ENCODE measurements at regions not wholly inside any gene's neighbourhood (a gene's known extent, or its start where the extent isn't known, plus 50 kb on each side); places are given as distances from the start of the nearest gene placed in this dataset.
"Not testable (repeated sequence)": the region's sequence is repeated elsewhere in the genome, so short reads cannot be mapped to it uniquely, and the experiment has no call there.

- DNase-seq (ENCODE audit: low read depth) = peak; percentile 3
These were observed 487.7 kb downstream of the TTLL7 start for GRCh38 chr1:83511146-83511726.

DNA sequence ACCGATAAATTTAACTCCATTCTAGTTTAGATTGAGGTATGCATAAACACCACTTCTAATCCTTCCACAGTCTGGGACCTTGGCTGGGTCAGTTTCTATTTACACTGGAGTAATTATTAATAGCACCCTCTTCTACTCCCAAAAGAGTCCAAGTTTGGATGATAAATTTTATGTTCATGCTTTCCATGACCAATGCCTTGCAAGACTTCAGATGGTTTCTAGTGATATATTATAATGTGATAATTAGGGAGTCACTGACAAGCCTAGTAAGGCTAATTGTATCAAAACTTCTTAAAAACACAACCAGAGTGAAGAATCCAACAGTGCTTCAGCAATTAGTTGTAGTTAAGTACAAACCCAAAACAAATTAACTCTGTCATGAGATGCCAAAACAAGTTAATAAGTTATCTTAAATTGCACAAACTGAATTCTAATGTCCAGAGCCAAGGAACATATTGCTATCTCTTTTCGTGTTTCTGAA lies 489.6 kb downstream of the TTLL7 start:
- no peak for DNase-seq (ENCODE audit: low read depth)

- peak; percentile 66 for DNase-seq (ENCODE audit: low read depth)
These were observed 490.3 kb downstream of the TTLL7 start for GRCh38 chr1:83508485-83509151.

- no peak for DNase-seq (ENCODE audit: low read depth)
These were observed 493.8 kb downstream of the TTLL7 start for GRCh38 chr1:83505148-83505547.

DNA sequence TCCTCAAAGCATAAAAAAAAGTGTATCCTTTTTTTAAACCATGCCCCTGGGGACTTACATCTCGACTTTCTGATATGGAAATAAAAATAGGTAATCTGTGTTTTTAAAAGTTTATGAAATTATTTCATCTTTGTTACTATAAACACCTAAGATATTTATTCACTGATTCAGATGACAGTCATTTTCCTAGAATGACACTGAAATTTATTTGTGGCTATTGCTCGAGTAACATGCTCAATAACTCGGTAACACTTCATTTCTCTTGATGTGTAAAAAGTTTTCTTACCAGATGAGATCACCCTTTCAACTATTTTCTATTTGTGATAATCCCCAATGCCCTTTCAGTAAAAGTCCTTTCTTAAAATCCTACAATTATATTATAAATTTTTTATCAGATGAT lies 495.8 kb downstream of the TTLL7 start:
- no peak for DNase-seq (ENCODE audit: low read depth)

DNA sequence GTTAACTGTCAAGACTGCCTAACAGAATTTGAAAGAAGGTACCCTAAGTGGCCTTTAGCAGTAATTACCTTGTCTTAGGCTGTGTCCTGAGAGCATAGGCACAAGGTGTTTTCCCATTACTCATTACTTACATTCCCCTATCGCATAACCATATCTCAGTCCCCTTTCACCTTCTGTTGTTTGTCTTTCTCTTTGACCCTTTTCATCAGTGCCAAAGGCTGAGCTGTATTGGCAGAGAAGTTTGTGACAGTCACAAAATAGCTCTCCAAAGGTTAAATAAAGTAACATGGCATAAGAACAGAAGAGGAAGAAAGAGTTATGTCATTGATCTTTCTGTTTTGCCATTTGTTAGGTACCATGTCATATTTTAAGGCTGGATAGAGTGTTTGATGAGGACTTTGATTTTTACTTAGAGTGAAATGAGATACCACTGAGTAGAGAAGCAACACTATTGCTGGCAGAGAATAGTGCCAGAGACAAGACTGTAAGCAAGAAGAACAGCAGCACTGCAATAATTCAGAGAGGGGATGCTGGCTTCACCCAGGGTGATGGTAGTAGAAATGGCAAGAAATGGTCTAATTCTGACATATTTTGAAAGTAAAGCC lies 497.8 kb downstream of the TTLL7 start:
- no peak for DNase-seq (ENCODE audit: low read depth)

GRCh38 chr1:83500531-83500930 lies 498.4 kb downstream of the TTLL7 start:
- DNase-seq (ENCODE audit: low read depth) = no peak

- DNase-seq (ENCODE audit: low read depth) = no peak
These were observed 498.9 kb downstream of the TTLL7 start for GRCh38 chr1:83499998-83500397.

DNA sequence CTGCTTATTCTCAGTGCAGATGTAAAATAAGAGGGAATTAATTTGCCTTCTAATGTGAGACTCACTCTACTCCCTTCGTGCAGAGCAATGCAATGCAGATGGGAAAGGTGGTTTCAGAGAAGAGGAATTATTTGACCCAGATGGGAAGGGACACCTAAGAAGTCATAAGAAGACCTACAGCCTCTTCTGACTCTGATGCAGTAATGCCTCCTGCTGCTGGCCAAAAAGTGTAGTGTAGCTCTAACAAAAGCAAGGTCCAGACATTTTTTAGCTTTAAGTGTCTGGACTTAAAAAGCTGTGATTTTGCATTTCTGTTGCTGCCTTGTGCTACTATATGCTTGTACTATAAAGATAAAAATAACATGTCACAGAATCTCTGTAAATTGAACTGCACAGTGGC lies 501.4 kb downstream of the TTLL7 start:
- DNase-seq (ENCODE audit: low read depth) = no peak

- DNase-seq (ENCODE audit: low read depth) = no peak
These were observed 503.4 kb downstream of the TTLL7 start for GRCh38 chr1:83495560-83495959.

DNA sequence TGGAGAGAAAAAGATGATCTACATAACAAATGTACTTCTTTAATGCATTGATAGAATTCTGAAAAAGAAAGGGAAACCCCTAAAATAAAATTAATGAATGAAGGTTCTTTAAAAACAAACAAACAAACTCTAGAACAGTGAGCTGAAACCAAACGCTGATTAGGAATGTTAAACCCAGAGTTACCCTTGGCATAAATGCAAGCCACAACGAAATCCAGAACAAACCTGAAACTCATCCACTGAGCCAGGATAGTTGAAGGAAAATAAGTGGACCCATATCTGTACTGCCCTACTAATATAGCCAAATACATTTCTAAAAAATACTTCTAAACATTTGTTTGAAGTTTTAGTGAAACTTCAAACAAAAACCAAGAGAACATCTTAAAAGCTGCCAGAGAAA lies 505.3 kb downstream of the TTLL7 start:
- no peak for DNase-seq (ENCODE audit: low read depth)

DNA sequence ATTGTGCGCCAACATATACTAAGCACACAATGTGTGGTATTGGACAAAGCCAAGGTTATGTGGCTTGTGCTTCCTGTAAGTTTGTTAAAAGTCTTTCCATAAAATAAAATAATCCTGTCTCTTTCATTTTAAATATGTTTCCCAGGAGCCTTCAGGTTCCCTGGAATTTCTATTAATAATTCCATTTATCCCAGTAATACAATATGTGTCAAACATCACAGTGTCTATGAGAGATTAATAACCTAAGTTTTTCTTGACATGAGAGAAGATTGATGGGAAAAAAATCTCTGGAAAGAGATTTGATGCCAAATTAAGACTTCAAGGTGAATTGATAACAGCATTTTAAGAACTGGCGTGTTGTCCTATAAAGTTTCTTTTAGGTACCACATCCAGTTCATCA lies 507.0 kb downstream of the TTLL7 start:
- no peak for DNase-seq (ENCODE audit: low read depth)

DNA sequence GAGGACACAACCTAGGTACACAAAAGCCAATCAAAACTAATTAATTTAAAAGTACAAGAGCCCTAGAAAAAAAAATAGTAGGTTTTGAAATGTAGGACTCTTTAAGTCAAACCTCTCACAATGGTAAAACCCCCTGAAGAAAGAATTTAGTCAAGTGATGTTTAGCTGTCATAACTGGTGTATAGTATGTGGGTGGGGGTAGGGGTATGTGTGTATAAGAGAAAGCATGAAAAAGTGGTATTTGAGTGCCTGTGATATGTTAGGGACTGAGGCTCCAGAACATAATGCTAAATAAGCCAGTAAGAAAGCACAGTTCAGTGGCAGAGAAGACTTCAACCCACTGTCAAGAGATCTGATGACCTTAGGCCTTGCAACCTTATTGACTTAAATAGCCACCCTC lies 507.9 kb downstream of the TTLL7 start:
- DNase-seq (ENCODE audit: low read depth) = no peak

GRCh38 chr1:83488105-83488504 lies 510.8 kb downstream of the TTLL7 start:
- DNase-seq (ENCODE audit: low read depth) = not testable (repeated sequence)

GRCh38 chr1:83487460-83487859 lies 511.5 kb downstream of the TTLL7 start:
- DNase-seq (ENCODE audit: low read depth) = not testable (repeated sequence)

DNA sequence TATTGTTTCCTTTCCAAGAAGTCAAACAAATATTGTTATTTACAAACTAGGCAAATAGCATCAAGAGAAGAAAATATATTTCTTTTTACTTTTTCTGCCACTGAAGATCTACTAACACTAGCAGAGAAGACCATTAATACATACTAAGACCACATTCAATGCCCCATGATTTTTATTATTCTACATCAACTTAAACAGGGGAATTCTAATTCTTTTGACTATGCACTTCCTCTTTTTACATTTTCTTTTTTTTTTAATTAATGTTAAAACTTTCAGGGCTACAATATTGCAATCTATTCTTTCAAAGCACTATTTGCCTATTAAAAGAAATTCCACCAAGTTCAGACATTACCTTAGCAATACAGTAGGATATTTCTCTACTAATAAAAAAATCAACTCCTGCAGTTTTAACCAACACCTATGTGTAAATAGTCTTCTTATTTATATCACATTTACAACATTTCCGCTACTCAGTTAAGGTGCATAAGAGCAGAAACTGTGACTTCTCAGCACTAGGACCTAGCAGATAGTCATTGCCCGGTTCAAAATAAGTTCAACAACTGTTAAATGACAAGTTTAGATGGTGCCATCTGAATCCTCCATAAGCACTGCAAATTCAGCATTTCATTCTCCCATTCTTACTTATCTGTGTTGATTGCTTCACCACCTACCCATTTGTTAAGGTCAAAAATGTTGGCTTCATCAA lies 513.5 kb downstream of the TTLL7 start:
- DNase-seq (ENCODE audit: low read depth) = not testable (repeated sequence)

GRCh38 chr1:83481284-83481683 lies 517.6 kb downstream of the TTLL7 start:
- not testable (repeated sequence) for DNase-seq (ENCODE audit: low read depth)

- DNase-seq (ENCODE audit: low read depth) = not testable (repeated sequence)
These were observed 519.2 kb downstream of the TTLL7 start for GRCh38 chr1:83479591-83480239.

DNA sequence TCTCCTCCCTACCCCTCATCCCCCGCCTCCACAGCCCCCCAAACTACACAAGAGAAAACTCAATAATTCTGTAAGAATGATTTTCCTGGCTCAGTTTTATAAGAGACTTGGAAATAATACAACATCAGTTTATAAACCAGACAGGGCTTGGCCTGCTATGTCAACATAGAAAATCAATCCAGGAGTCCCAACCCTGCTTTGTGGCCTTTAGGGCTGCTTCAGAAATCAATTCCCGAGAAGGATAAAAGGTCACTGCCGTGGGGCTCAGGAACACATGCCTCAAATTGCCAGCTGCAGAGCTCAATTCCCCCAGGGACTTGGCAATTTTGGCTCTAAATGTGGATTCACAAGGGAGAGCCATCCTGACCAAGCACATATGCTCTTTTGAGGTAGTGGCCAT lies 520.8 kb downstream of the TTLL7 start:
- not testable (repeated sequence) for DNase-seq (ENCODE audit: low read depth)

DNA sequence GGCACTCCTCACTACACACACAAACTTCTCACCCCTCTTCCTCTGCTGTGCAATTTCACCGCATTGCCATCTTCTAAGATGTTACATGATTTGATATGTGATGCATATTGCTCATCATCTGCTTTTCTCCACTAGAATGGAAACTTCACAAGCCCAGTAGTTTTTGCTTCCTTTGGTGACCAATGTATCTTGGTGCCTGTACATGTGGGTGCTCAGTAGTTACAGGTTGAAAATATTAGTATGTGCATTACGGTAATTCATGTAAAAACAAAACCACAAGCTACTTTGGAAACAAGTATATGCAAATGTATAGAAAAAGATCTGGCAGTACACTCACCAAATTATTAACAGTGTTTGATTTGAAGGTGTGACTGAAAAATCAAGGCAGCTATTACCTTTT lies 522.4 kb downstream of the TTLL7 start:
- not testable (repeated sequence) for DNase-seq (ENCODE audit: low read depth)

- not testable (repeated sequence) for DNase-seq (ENCODE audit: low read depth)
These were observed 524.0 kb downstream of the TTLL7 start for GRCh38 chr1:83474946-83475345.

GRCh38 chr1:83473986-83474385 lies 524.9 kb downstream of the TTLL7 start:
- DNase-seq (ENCODE audit: low read depth) = not testable (repeated sequence)

Data from RPMI7951 (cell line).